HEK293 (cell line): ENCODE measurements at regions not wholly inside any gene's neighbourhood (a gene's known extent, or its start where the extent isn't known, plus 50 kb on each side); places are given as distances from the start of the nearest gene placed in this dataset.
"Not testable (repeated sequence)": the region's sequence is repeated elsewhere in the genome, so short reads cannot be mapped to it uniquely, and the experiment has no call there.

Experiments
- CTCF ChIP-seq: fragments of 450-650 bp; formaldehyde crosslinking; IDR thresholded peaks from 2 replicates; pipeline ENCODE4 v1.5.1; 2016; ENCODE audit warnings: missing biosample characterization, missing genetic modification characterization
- PBX3 ChIP-seq: sonication (generic); formaldehyde crosslinking; IDR thresholded peaks from 2 replicates; pipeline ENCODE4 v1.8.1; 2022; ENCODE audit warnings: mild to moderate bottlenecking, moderate library complexity, missing genetic modification reagents
- ZFP3 ChIP-seq: fragments of 450-650 bp; formaldehyde crosslinking; IDR thresholded peaks from 2 replicates; pipeline ENCODE4 v1.5.1; 2016; ENCODE audit warnings: low read depth, missing biosample characterization, missing genetic modification characterization
- ZNF677 ChIP-seq: fragments of 450-650 bp; IDR thresholded peaks from 2 replicates; pipeline ENCODE4 v1.5.0; 2018; ENCODE audit warnings: missing biosample characterization, mild to moderate bottlenecking, missing genetic modification characterization, moderate library complexity
- ZNF704 ChIP-seq: fragments of 450-650 bp; formaldehyde crosslinking; IDR thresholded peaks from 2 replicates; pipeline ENCODE4 v1.5.1; 2016; ENCODE audit warnings: missing biosample characterization, missing genetic modification characterization
- ZSCAN5A ChIP-seq: fragments of 450-650 bp; formaldehyde crosslinking; IDR thresholded peaks from 2 replicates; pipeline ENCODE4 v1.5.1; 2016; ENCODE audit warnings: missing biosample characterization, missing genetic modification characterization

GRCh38 chr1:172728705-172729104 lies 69.8 kb downstream of the FASLG start:
- not testable (repeated sequence) for TF ChIP-seq ZFP3 (tag by site-specific recombination); PBX3 (CRISPR knock-in tag); CTCF (tag by site-specific recombination); ZNF704 (tag by site-specific recombination); ZNF677 (tag by site-specific recombination); ZSCAN5A (tag by site-specific recombination)
